ENCODE measurements at regions not wholly inside any gene's neighbourhood (a gene's known extent, or its start where the extent isn't known, plus 50 kb on each side); places are given as distances from the start of the nearest gene placed in this dataset.

GRCh38 chr6:144410059-144410458 lies 124.9 kb downstream of the UTRN start:
- TF ChIP-seq, protein P1, sequence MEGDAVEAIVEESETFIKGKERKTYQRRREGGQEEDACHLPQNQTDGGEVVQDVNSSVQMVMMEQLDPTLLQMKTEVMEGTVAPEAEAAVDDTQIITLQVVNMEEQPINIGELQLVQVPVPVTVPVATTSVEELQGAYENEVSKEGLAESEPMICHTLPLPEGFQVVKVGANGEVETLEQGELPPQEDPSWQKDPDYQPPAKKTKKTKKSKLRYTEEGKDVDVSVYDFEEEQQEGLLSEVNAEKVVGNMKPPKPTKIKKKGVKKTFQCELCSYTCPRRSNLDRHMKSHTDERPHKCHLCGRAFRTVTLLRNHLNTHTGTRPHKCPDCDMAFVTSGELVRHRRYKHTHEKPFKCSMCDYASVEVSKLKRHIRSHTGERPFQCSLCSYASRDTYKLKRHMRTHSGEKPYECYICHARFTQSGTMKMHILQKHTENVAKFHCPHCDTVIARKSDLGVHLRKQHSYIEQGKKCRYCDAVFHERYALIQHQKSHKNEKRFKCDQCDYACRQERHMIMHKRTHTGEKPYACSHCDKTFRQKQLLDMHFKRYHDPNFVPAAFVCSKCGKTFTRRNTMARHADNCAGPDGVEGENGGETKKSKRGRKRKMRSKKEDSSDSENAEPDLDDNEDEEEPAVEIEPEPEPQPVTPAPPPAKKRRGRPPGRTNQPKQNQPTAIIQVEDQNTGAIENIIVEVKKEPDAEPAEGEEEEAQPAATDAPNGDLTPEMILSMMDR (IDR thresholded peaks at IDR 0.05), result no peak
- no peak for TF ChIP-seq POLR2A (IDR thresholded peaks at IDR 0.05)
